Panc1 (cell line): ENCODE measurements at regions not wholly inside any gene's neighbourhood (a gene's known extent, or its start where the extent isn't known, plus 50 kb on each side); places are given as distances from the start of the nearest gene placed in this dataset.

Experiments used
- ATAC-seq: fragments of 200-7000 bp; cut with Tn5 transposase; 2 replicates; pipeline ENCODE4 v1.9.1; 2020; ENCODE audit warnings: mild to moderate bottlenecking, moderate library complexity
- BruUV-seq: library from RNA; stranded (reverse); fragments of 400-500 nt; replicated peaks from 2 replicates; lab custom pipeline; 2021; lab: Mats Ljungman, UMichigan
- CTCF ChIA-PET: fragments of 300-600 bp; sonication (Branson Sonifier 250); formaldehyde crosslinking; loops from one replicate; lab custom pipeline; 2022; ENCODE audit warnings: antibody characterized with exemption; lab: Charles Lee
- POLR2A ChIA-PET: fragments of 300-600 bp; sonication (Branson Sonifier 250); formaldehyde crosslinking; loops from one replicate; lab custom pipeline; 2022; ENCODE audit warnings: antibody characterized with exemption; lab: Charles Lee
- DNase-seq: peaks from one replicate; pipeline ENCODE4 v3.0.0-alpha.2; 2010; ENCODE audit warnings: low read depth, low spot score
- H3K27ac ChIP-seq: 2 replicates; pipeline ENCODE4 v1.5.1; 2011; ENCODE audit warnings: mild to moderate bottlenecking, low read length, inconsistent platforms
- H3K27me3 ChIP-seq: fragments of 200-500 bp; sonication (Bioruptor generic); 2 replicates; pipeline ENCODE4 v1.6.0; 2014; ENCODE audit warnings: low read length, inconsistent platforms; ENCODE audit not compliant: control insufficient read depth, insufficient read depth
- H3K36me3 ChIP-seq: fragments of 200-500 bp; sonication (Bioruptor generic); 2 replicates; pipeline ENCODE4 v1.5.1; 2014; ENCODE audit warnings: inconsistent platforms, mild to moderate bottlenecking, low read length, moderate library complexity; ENCODE audit not compliant: control insufficient read depth, insufficient read depth
- H3K4me1 ChIP-seq: 2 replicates; pipeline ENCODE4 v1.5.1; 2011; ENCODE audit warnings: inconsistent platforms, mild to moderate bottlenecking, low read length, moderate library complexity; ENCODE audit not compliant: control insufficient read depth, insufficient read depth
- H3K4me3 ChIP-seq, 2 experiments: 2 replicates each; pipeline ENCODE4 v1.5.1; 2011 to 2012; ENCODE audit warnings: low read depth in 2 of 2, low read length in 2 of 2, mild to moderate bottlenecking in 2 of 2, inconsistent platforms in 1 of 2, moderate library complexity in 1 of 2
- H3K9me3 ChIP-seq: fragments of 200-500 bp; sonication (Bioruptor generic); 2 replicates; pipeline ENCODE4 v1.5.1; 2014; ENCODE audit warnings: low read depth, mild to moderate bottlenecking, inconsistent platforms, low read length, moderate library complexity; ENCODE audit not compliant: control insufficient read depth, insufficient read depth
- CTCF ChIP-seq: fragments of 450-650 bp; IDR thresholded peaks from 2 replicates; pipeline ENCODE4 v1.5.1; 2017; ENCODE audit warnings: mild to moderate bottlenecking
- POLR2AphosphoS5 ChIP-seq: IDR thresholded peaks from 2 replicates; pipeline ENCODE4 v1.6.1; 2012; ENCODE audit warnings: mild to moderate bottlenecking, low read depth, low read length, moderate library complexity
- SIN3A ChIP-seq: IDR thresholded peaks from 2 replicates; pipeline ENCODE4 v1.6.1; 2012; ENCODE audit warnings: low read depth, mild to moderate bottlenecking, low read length, moderate library complexity, borderline replicate concordance; ENCODE audit not compliant: insufficient read depth
- TCF7L2 ChIP-seq: IDR thresholded peaks from 2 replicates; pipeline ENCODE4 v1.6.1; 2011; ENCODE audit warnings: mild to moderate bottlenecking, low read depth, low read length, inconsistent platforms
- in situ Hi-C: cut with HindIII; loops from 2 replicates; pipeline ENCODE4 v1.10.0; 2016; ENCODE audit warnings: low sequenced_read_pairs, low pct_unique_long_range_greater_than_20kb
- intact Hi-C: fragments of 100-400 bp; cut with micrococcal nuclease; formaldehyde crosslinking; loops from one replicate; pipeline ENCODE4 v1.10.0; 2022; ENCODE audit not compliant: unreplicated experiment
- TF ChIP-seq, protein P1 (sequence below), 2 experiments: IDR thresholded peaks; 2 replicates each; pipeline ENCODE4 v1.6.1; 2011 to 2012; ENCODE audit warnings: low read depth in 2 of 2, control low read depth in 1 of 2, low read length in 1 of 2, mild to moderate bottlenecking in 1 of 2, moderate library complexity in 1 of 2; ENCODE audit not compliant: insufficient read depth in 1 of 2

DNA sequence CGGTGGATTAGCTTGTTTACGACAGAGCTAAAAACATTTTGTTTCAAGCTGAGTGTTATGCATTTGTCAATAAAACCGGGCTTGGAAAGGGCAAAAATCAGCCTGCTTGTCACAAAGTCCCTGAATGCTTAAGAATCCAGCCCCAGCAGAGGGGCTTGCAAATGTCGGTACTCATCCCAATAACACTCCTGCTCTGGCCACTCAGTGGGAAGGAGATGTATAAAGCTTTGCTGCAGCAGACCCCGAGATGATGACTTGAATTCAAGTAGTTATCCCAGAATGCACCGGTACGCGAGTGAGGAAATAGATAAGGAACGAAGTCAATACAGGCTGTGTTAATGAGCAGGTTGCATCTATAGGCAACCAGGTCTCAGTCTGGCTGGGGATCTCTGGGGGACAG, 662.3 kb downstream of the CCSER2 start:
- in situ Hi-C loops: no loop called here
- DNase-seq (no peak), ATAC-seq (no peak)
- intact Hi-C loops: no loop called here
- Histone ChIP-seq H3K9me3 (no peaks in the 10 kb centered on the region), H3K27me3 (no peaks in the 10 kb centered on the region), H3K4me1 (no peaks in the 10 kb centered on the region), H3K27ac (no peak overlapping the region), H3K36me3 (no peaks in the 10 kb centered on the region), H3K4me3 (no peak overlapping the region)
- no TSS peak for BruUV-seq
- ChIA-PET CTCF (no interaction called here), POLR2A (no interaction called here)
- TF ChIP-seq SIN3A (no peak), POLR2AphosphoS5 (no peak), TCF7L2 (no peak), CTCF (no peak)
- TF ChIP-seq, protein P1, sequence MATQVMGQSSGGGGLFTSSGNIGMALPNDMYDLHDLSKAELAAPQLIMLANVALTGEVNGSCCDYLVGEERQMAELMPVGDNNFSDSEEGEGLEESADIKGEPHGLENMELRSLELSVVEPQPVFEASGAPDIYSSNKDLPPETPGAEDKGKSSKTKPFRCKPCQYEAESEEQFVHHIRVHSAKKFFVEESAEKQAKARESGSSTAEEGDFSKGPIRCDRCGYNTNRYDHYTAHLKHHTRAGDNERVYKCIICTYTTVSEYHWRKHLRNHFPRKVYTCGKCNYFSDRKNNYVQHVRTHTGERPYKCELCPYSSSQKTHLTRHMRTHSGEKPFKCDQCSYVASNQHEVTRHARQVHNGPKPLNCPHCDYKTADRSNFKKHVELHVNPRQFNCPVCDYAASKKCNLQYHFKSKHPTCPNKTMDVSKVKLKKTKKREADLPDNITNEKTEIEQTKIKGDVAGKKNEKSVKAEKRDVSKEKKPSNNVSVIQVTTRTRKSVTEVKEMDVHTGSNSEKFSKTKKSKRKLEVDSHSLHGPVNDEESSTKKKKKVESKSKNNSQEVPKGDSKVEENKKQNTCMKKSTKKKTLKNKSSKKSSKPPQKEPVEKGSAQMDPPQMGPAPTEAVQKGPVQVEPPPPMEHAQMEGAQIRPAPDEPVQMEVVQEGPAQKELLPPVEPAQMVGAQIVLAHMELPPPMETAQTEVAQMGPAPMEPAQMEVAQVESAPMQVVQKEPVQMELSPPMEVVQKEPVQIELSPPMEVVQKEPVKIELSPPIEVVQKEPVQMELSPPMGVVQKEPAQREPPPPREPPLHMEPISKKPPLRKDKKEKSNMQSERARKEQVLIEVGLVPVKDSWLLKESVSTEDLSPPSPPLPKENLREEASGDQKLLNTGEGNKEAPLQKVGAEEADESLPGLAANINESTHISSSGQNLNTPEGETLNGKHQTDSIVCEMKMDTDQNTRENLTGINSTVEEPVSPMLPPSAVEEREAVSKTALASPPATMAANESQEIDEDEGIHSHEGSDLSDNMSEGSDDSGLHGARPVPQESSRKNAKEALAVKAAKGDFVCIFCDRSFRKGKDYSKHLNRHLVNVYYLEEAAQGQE (IDR thresholded peaks at IDR 0.05; ENCODE audit: insufficient read depth in 1 of 2, low read depth in 2 of 2, low read length in 1 of 2): no peak

DNA sequence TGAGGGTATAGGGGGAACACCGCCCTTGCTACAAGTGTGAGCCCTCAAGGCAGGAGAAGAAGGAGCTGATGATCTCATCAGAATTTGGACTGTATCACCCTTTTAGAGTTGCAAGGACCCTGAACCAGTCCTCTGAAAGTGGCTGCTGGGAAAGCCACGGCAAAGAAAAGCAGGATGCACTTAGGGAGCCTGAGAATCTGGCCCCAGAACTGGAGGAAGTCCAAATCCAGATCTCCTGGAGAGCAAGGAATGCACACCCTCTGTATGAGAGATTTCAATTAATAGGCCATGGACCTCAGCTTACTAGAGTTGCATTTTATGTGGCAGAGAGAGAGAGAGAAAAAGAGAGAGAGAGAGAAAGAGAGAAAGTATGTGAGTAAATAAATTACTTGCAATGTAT, 662.9 kb downstream of the CCSER2 start:
- ATAC-seq (no peak), DNase-seq (no peak)
- H3K36me3 ChIP-seq: no peaks in the 10 kb centered on the region
- TF ChIP-seq CTCF (no peak), TCF7L2 (no peak), POLR2AphosphoS5 (no peak), SIN3A (no peak)
- TF ChIP-seq, protein P1 (IDR thresholded peaks at IDR 0.05; ENCODE audit: insufficient read depth in 1 of 2, low read depth in 2 of 2, low read length in 1 of 2): no peak
- no peak overlapping the region for H3K4me3 ChIP-seq
- H3K27ac ChIP-seq: no peak overlapping the region
- ChIA-PET CTCF (no interaction called here), POLR2A (no interaction called here)
- H3K4me1 ChIP-seq: no peaks in the 10 kb centered on the region
- in situ Hi-C loops (no loop called here), intact Hi-C loops (no loop called here)
- BruUV-seq: no TSS peak
- no peaks in the 10 kb centered on the region for H3K27me3 ChIP-seq
- H3K9me3 ChIP-seq: no peaks in the 10 kb centered on the region
